ENCODE measurements at regions not wholly inside any gene's neighbourhood (a gene's known extent, or its start where the extent isn't known, plus 50 kb on each side); places are given as distances from the start of the nearest gene placed in this dataset.

- no peak for TF ChIP-seq SPI1 (IDR thresholded peaks at IDR 0.05; ENCODE audit: low read depth, low read length)
- TF ChIP-seq POLR2AphosphoS5 (IDR thresholded peaks at IDR 0.05; ENCODE audit: low read depth, low read length), result no peak
- no peak for TF ChIP-seq POLR2A (IDR thresholded peaks at IDR 0.05; ENCODE audit: low read depth, low read length)
- TF ChIP-seq POU2F2 (IDR thresholded peaks at IDR 0.05; ENCODE audit: low read depth, low read length), result no peak
- TF ChIP-seq TAF1 (IDR thresholded peaks at IDR 0.05; ENCODE audit: low read depth, low read length), result no peak
- TF ChIP-seq PAX5 (IDR thresholded peaks at IDR 0.05; ENCODE audit: insufficient read depth, low read length, severe bottlenecking), result no peak
- DNase-seq (ENCODE audit: insufficient read length, low spot score) (no peak), FAIRE-seq (no peak)
Observed at GRCh38 chr14:96997269-96997668, 200.1 kb downstream of the VRK1 start.

DNA sequence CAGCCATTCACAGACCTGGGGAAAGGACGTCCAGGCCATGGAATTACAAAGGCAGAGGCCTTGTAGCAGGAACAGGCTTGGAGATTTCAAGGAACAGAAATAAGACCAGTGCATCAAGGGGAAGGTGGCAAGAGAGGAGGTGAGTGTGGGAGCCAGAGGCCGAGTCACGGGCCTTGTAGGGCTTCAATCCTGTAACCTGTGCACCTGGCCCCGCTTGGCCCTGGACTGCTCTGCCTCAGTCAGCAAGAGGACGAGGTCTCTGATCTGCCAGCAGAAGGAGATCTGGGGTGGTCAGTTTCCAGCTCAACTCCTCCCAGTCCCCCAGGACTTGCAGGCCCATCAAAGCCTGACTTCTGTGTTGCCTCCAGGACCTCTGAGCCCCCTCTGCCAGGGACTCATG is 200.8 kb downstream of the VRK1 start:
- no peak for FAIRE-seq

GRCh38 chr14:96999654-97000155 is 202.5 kb downstream of the VRK1 start:
- FAIRE-seq (no peak), DNase-seq (ENCODE audit: insufficient read length, low spot score) (no peak)
- TF ChIP-seq POLR2AphosphoS5 (IDR thresholded peaks at IDR 0.05; ENCODE audit: low read depth, low read length) (no peak), PAX5 (IDR thresholded peaks at IDR 0.05; ENCODE audit: insufficient read depth, low read length, severe bottlenecking) (no peak), TAF1 (IDR thresholded peaks at IDR 0.05; ENCODE audit: low read depth, low read length) (no peak), SPI1 (IDR thresholded peaks at IDR 0.05; ENCODE audit: low read depth, low read length) (no peak), POU2F2 (IDR thresholded peaks at IDR 0.05; ENCODE audit: low read depth, low read length) (no peak), POLR2A (IDR thresholded peaks at IDR 0.05; ENCODE audit: low read depth, low read length) (no peak)

More for the DNA sequence above, 200.8 kb downstream of the VRK1 start:
- DNase-seq (ENCODE audit: insufficient read length, low spot score), result no peak
- TF ChIP-seq SPI1 (IDR thresholded peaks at IDR 0.05; ENCODE audit: low read depth, low read length) (no peak), POLR2AphosphoS5 (IDR thresholded peaks at IDR 0.05; ENCODE audit: low read depth, low read length) (no peak), PAX5 (IDR thresholded peaks at IDR 0.05; ENCODE audit: insufficient read depth, low read length, severe bottlenecking) (no peak), POU2F2 (IDR thresholded peaks at IDR 0.05; ENCODE audit: low read depth, low read length) (no peak), TAF1 (IDR thresholded peaks at IDR 0.05; ENCODE audit: low read depth, low read length) (no peak), POLR2A (IDR thresholded peaks at IDR 0.05; ENCODE audit: low read depth, low read length) (no peak)

- TF ChIP-seq SPI1 (IDR thresholded peaks at IDR 0.05; ENCODE audit: low read depth, low read length), result no peak
- TF ChIP-seq POLR2AphosphoS5 (IDR thresholded peaks at IDR 0.05; ENCODE audit: low read depth, low read length), result no peak
- no peak for TF ChIP-seq PAX5 (IDR thresholded peaks at IDR 0.05; ENCODE audit: insufficient read depth, low read length, severe bottlenecking)
- no peak for TF ChIP-seq POU2F2 (IDR thresholded peaks at IDR 0.05; ENCODE audit: low read depth, low read length)
- no peak for TF ChIP-seq POLR2A (IDR thresholded peaks at IDR 0.05; ENCODE audit: low read depth, low read length)
- TF ChIP-seq TAF1 (IDR thresholded peaks at IDR 0.05; ENCODE audit: low read depth, low read length), result no peak
- DNase-seq (ENCODE audit: insufficient read length, low spot score) (no peak), FAIRE-seq (no peak)
Observed at GRCh38 chr14:97002454-97002853, 205.3 kb downstream of the VRK1 start.

- no peak for FAIRE-seq
- TF ChIP-seq TAF1 (IDR thresholded peaks at IDR 0.05; ENCODE audit: low read depth, low read length) (no peak), POLR2A (IDR thresholded peaks at IDR 0.05; ENCODE audit: low read depth, low read length) (no peak), POU2F2 (IDR thresholded peaks at IDR 0.05; ENCODE audit: low read depth, low read length) (no peak), PAX5 (IDR thresholded peaks at IDR 0.05; ENCODE audit: insufficient read depth, low read length, severe bottlenecking) (no peak), SPI1 (IDR thresholded peaks at IDR 0.05; ENCODE audit: low read depth, low read length) (no peak), POLR2AphosphoS5 (IDR thresholded peaks at IDR 0.05; ENCODE audit: low read depth, low read length) (no peak)
- no peak for DNase-seq (ENCODE audit: insufficient read length, low spot score)
Observed at GRCh38 chr14:97005934-97006333, 208.8 kb downstream of the VRK1 start.

GRCh38 chr14:97010491-97011160 is 213.4 kb downstream of the VRK1 start:
- no peak for DNase-seq (ENCODE audit: insufficient read length, low spot score)
- TF ChIP-seq POLR2A (IDR thresholded peaks at IDR 0.05; ENCODE audit: low read depth, low read length) (no peak), POLR2AphosphoS5 (IDR thresholded peaks at IDR 0.05; ENCODE audit: low read depth, low read length) (no peak), PAX5 (IDR thresholded peaks at IDR 0.05; ENCODE audit: insufficient read depth, low read length, severe bottlenecking) (no peak), SPI1 (IDR thresholded peaks at IDR 0.05; ENCODE audit: low read depth, low read length) (no peak), POU2F2 (IDR thresholded peaks at IDR 0.05; ENCODE audit: low read depth, low read length) (no peak), TAF1 (IDR thresholded peaks at IDR 0.05; ENCODE audit: low read depth, low read length) (no peak)
- FAIRE-seq, result no peak

DNA sequence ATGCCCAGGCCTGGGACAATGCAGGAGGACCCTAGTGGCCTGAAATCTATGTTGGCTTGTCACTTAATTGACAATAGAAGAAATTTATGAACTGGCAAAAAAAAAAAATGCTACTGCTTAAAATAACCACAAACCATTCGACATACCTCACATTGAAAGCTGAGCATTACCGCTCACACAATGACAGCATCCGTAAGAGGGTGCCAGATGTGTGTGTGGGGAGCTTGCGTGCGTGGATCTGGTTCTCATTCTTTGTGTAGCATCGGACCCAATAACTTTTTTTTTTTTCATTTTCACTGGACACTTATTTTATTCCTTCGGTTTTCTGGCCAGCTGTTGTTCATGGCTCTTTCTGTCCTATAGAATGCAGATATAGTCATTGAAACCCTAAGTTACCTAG is 216.7 kb downstream of the VRK1 start:
- FAIRE-seq, result no peak
- TF ChIP-seq PAX5 (IDR thresholded peaks at IDR 0.05; ENCODE audit: insufficient read depth, low read length, severe bottlenecking), result no peak
- TF ChIP-seq TAF1 (IDR thresholded peaks at IDR 0.05; ENCODE audit: low read depth, low read length), result no peak
- no peak for TF ChIP-seq SPI1 (IDR thresholded peaks at IDR 0.05; ENCODE audit: low read depth, low read length)
- no peak for DNase-seq (ENCODE audit: insufficient read length, low spot score)

GRCh38 chr14:97021001-97021400 is 223.8 kb downstream of the VRK1 start:
- no peak for DNase-seq (ENCODE audit: insufficient read length, low spot score)
- FAIRE-seq, result no peak
- no peak for TF ChIP-seq POLR2A (IDR thresholded peaks at IDR 0.05; ENCODE audit: low read depth, low read length)
- no peak for TF ChIP-seq POU2F2 (IDR thresholded peaks at IDR 0.05; ENCODE audit: low read depth, low read length)
- TF ChIP-seq POLR2AphosphoS5 (IDR thresholded peaks at IDR 0.05; ENCODE audit: low read depth, low read length), result no peak

GRCh38 chr14:97021571-97022168 is 224.5 kb downstream of the VRK1 start:
- DNase-seq (ENCODE audit: insufficient read length, low spot score) (no peak), FAIRE-seq (no peak)
- TF ChIP-seq PAX5 (IDR thresholded peaks at IDR 0.05; ENCODE audit: insufficient read depth, low read length, severe bottlenecking) (no peak), POLR2AphosphoS5 (IDR thresholded peaks at IDR 0.05; ENCODE audit: low read depth, low read length) (no peak), POLR2A (IDR thresholded peaks at IDR 0.05; ENCODE audit: low read depth, low read length) (no peak), POU2F2 (IDR thresholded peaks at IDR 0.05; ENCODE audit: low read depth, low read length) (no peak), SPI1 (IDR thresholded peaks at IDR 0.05; ENCODE audit: low read depth, low read length) (no peak), TAF1 (IDR thresholded peaks at IDR 0.05; ENCODE audit: low read depth, low read length) (no peak)

All from GM12891 (cell line).